ENCODE measurements at regions not wholly inside any gene's neighbourhood (a gene's known extent, or its start where the extent isn't known, plus 50 kb on each side); places are given as distances from the start of the nearest gene placed in this dataset.

DNA sequence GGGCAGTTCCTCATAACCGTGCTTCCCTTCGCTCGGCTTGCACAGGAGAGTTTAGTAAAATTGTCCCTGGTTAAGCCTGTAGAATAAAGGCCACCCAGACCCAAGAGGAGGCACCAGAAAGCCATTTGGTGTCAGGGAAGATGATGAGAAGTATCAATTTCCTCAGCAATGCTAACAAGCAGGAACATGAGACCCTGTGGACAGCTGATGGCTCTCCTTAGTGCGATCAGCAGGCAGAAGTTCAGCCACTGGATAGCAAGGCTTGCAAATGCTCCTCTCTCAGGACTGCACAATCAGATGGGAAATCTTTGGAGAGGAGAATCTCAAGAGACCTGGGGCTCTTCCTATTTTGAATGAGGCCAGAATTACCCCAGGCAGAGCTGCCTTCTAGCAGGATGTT, 261.1 kb upstream of the DYNLRB2 start:
- POLR2A ChIA-PET = no interaction called here
- Mint-ChIP-seq H3K9me3 (no peaks in the 10 kb centered on the region), H3K4me3 (no peak overlapping the region), H3K27ac (no peak overlapping the region), H3K4me1 (ENCODE audit: low read depth) (no peaks in the 10 kb centered on the region), H3K36me3 (ENCODE audit: low read depth) (no peaks in the 10 kb centered on the region), H3K27me3 (no peaks in the 10 kb centered on the region)
- DNase-seq = no peak
- Histone ChIP-seq H3K27ac (ENCODE audit: low read depth in 1 of 2, low read length in 2 of 2) (no peak overlapping the region), H3K4me3 (ENCODE audit: low read length) (no peak overlapping the region), H3K36me3 (ENCODE audit: insufficient read depth, low read length) (no peaks in the 10 kb centered on the region), H3K27me3 (ENCODE audit: control insufficient read depth in 1 of 2, insufficient read depth in 2 of 2, low read length in 2 of 2) (no peaks in the 10 kb centered on the region), H3K4me1 (ENCODE audit: insufficient read depth, low read length) (no peaks in the 10 kb centered on the region), H3K9me3 (ENCODE audit: control insufficient read depth in 1 of 2, insufficient read depth in 1 of 2, low read length in 2 of 2) (no peaks in the 10 kb centered on the region)
- ATAC-seq (ENCODE audit: poor library complexity) = no peak
- TF ChIP-seq CTCF (IDR thresholded peaks at IDR 0.05) = no peak
- CTCF ChIA-PET = no interaction called here
- intact Hi-C loops (cut with DNase I, micrococcal nuclease) = no loop called here

DNA sequence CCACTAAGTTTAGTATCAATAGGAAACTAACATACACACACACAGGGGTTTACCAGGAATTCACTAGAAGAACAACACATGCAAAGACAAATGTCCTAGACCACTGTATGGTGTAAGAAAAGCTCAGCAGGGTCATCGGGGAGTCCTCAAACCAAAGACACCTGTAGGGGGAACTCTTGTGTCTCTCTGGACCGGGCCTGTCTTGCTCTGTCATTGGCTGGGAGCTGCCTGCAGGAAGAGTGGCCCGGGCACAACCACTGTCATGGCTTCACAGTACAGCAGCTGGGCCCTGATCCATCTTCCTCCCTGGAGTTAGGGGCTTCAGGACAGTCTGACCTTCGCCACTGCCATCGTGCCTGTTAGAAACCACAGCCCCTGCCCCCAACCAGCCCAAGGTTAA, 263.6 kb upstream of the DYNLRB2 start:
- H3K27me3 Mint-ChIP-seq = no peaks in the 10 kb centered on the region
- DNase-seq (no peak), ATAC-seq (ENCODE audit: poor library complexity) (no peak)
- no peaks in the 10 kb centered on the region for H3K4me1 Mint-ChIP-seq (ENCODE audit: low read depth)
- H3K9me3 Mint-ChIP-seq = no peaks in the 10 kb centered on the region
- Histone ChIP-seq H3K27ac (ENCODE audit: low read depth in 1 of 2, low read length in 2 of 2) (no peak overlapping the region), H3K27me3 (ENCODE audit: control insufficient read depth in 1 of 2, insufficient read depth in 2 of 2, low read length in 2 of 2) (no peaks in the 10 kb centered on the region), H3K4me1 (ENCODE audit: insufficient read depth, low read length) (no peaks in the 10 kb centered on the region), H3K4me3 (ENCODE audit: low read length) (no peak overlapping the region), H3K9me3 (ENCODE audit: control insufficient read depth in 1 of 2, insufficient read depth in 1 of 2, low read length in 2 of 2) (no peaks in the 10 kb centered on the region), H3K36me3 (ENCODE audit: insufficient read depth, low read length) (no peaks in the 10 kb centered on the region)
- no peaks in the 10 kb centered on the region for H3K36me3 Mint-ChIP-seq (ENCODE audit: low read depth)
- ChIA-PET CTCF (no interaction called here), POLR2A (no interaction called here)
- intact Hi-C loops (cut with DNase I, micrococcal nuclease) = no loop called here
- H3K4me3 Mint-ChIP-seq = no peak overlapping the region
- no peak for TF ChIP-seq CTCF (IDR thresholded peaks at IDR 0.05)
- no peak overlapping the region for H3K27ac Mint-ChIP-seq

- no peaks in the 10 kb centered on the region for H3K9me3 ChIP-seq (ENCODE audit: control insufficient read depth in 1 of 2, insufficient read depth in 1 of 2, low read length in 2 of 2)
- POLR2A ChIA-PET = no interaction called here
- H3K4me3 Mint-ChIP-seq = no peak overlapping the region
- H3K9me3 Mint-ChIP-seq = no peaks in the 10 kb centered on the region
- no peaks in the 10 kb centered on the region for H3K36me3 Mint-ChIP-seq (ENCODE audit: low read depth)
- no peaks in the 10 kb centered on the region for H3K4me1 ChIP-seq (ENCODE audit: insufficient read depth, low read length)
- no peak overlapping the region for H3K27ac ChIP-seq (ENCODE audit: low read depth in 1 of 2, low read length in 2 of 2)
- no peak overlapping the region for H3K27ac Mint-ChIP-seq
- no peak for DNase-seq
- H3K4me1 Mint-ChIP-seq (ENCODE audit: low read depth) = no peaks in the 10 kb centered on the region
- ATAC-seq (ENCODE audit: poor library complexity) = no peak
- intact Hi-C loops (cut with DNase I, micrococcal nuclease) = no loop called here
- H3K27me3 ChIP-seq (ENCODE audit: control insufficient read depth in 1 of 2, insufficient read depth in 2 of 2, low read length in 2 of 2) = no peaks in the 10 kb centered on the region
- no peak for TF ChIP-seq CTCF (IDR thresholded peaks at IDR 0.05)
- no peaks in the 10 kb centered on the region for H3K36me3 ChIP-seq (ENCODE audit: insufficient read depth, low read length)
- CTCF ChIA-PET = interaction anchor here (0.9 kb wide), 1 partner anchor 38 kb away, joined by 3 read pairs; no protein-coding TSS in a partner anchor
- H3K27me3 Mint-ChIP-seq = no peaks in the 10 kb centered on the region
- H3K4me3 ChIP-seq (ENCODE audit: low read length) = no peak overlapping the region
These were observed 266.1 kb upstream of the DYNLRB2 start for GRCh38 chr16:80274576-80275191.

Measured in CD4-positive, alpha-beta T cell (primary cell).